ENCODE measurements at regions not wholly inside any gene's neighbourhood (a gene's known extent, or its start where the extent isn't known, plus 50 kb on each side); places are given as distances from the start of the nearest gene placed in this dataset.

GRCh38 chr13:92966341-92966740 is 260.3 kb upstream of the GPC6 start:
- H3K9ac ChIP-seq (ENCODE audit: low read length): no peak overlapping the region
- no peaks in the 10 kb centered on the region for H4K20me1 ChIP-seq (ENCODE audit: low read length)
- ChIA-PET CTCF (no interaction called here), POLR2A (ENCODE audit: unreplicated experiment) (no interaction called here)
- intact Hi-C loops (cut with micrococcal nuclease): no loop called here
- BruUV-seq (replicated peaks): no TSS peak
- TF ChIP-seq CTCF (conservative IDR thresholded peaks at IDR 0.05; ENCODE audit: low read depth, low read length) (no peak), EZH2 (IDR thresholded peaks at IDR 0.05; ENCODE audit: low read length, unreplicated experiment) (no peak), EZH2phosphoT487 (IDR thresholded peaks at IDR 0.05; ENCODE audit: borderline replicate concordance, low read length) (no peak)
- no peaks in the 10 kb centered on the region for H3K36me3 ChIP-seq (ENCODE audit: low read depth, low read length)
- no peak overlapping the region for H2AFZ ChIP-seq (ENCODE audit: low read length)
- no peak overlapping the region for H3K4me3 ChIP-seq (ENCODE audit: low read length)
- H3K27me3 ChIP-seq (ENCODE audit: low read length): no peaks in the 10 kb centered on the region
- no peak overlapping the region for H3K27ac ChIP-seq (ENCODE audit: low read length)
- H3K4me2 ChIP-seq (ENCODE audit: low read length): no peak overlapping the region
- H3K9me3 ChIP-seq (ENCODE audit: low read length): no peaks in the 10 kb centered on the region
- DNase-seq: no peak
- no peaks in the 10 kb centered on the region for H3K79me2 ChIP-seq (ENCODE audit: low read length)
- H3K4me1 ChIP-seq (ENCODE audit: insufficient read depth, low read length): no peaks in the 10 kb centered on the region
- no peaks in the 10 kb centered on the region for H3K9me2 ChIP-seq (replicated peaks; ENCODE audit: low read length)
- no peaks in the 10 kb centered on the region for H3F3A ChIP-seq (ENCODE audit: low read length, unreplicated experiment)
- no peak for ATAC-seq

DNA sequence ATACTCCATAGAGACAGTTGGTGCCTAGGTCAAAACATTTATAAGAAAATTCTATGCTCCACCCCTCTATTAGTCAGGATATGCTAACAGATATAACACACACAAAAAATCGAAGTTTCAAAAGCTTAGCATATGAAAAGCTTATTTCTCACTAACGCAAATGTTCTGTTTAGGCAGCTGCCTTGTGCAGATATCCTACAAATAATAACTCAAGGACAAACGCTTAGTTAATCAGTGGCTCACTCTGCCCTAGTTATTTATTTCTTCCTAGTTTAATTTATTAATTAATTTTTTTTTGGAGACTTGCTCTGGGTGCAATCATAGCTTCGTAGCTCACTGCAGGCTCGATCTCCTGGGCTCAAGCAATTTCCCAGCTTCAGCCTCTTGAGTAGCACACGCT is 259.7 kb upstream of the GPC6 start:
- ATAC-seq: no peak
- Histone ChIP-seq H3K27ac (ENCODE audit: low read length) (no peak overlapping the region), H3K79me2 (ENCODE audit: low read length) (no peaks in the 10 kb centered on the region), H3K27me3 (ENCODE audit: low read length) (no peaks in the 10 kb centered on the region), H4K20me1 (ENCODE audit: low read length) (no peaks in the 10 kb centered on the region), H3K4me1 (ENCODE audit: insufficient read depth, low read length) (no peaks in the 10 kb centered on the region), H3F3A (ENCODE audit: low read length, unreplicated experiment) (no peaks in the 10 kb centered on the region), H3K9me3 (ENCODE audit: low read length) (no peaks in the 10 kb centered on the region), H3K36me3 (ENCODE audit: low read depth, low read length) (no peaks in the 10 kb centered on the region), H3K9me2 (replicated peaks; ENCODE audit: low read length) (no peaks in the 10 kb centered on the region), H3K9ac (ENCODE audit: low read length) (no peak overlapping the region), H2AFZ (ENCODE audit: low read length) (no peak overlapping the region), H3K4me3 (ENCODE audit: low read length) (no peak overlapping the region), H3K4me2 (ENCODE audit: low read length) (no peak overlapping the region)
- ChIA-PET POLR2A (ENCODE audit: unreplicated experiment) (no interaction called here), CTCF (no interaction called here)
- DNase-seq: no peak
- intact Hi-C loops (cut with micrococcal nuclease): no loop called here
- TF ChIP-seq EZH2phosphoT487 (IDR thresholded peaks at IDR 0.05; ENCODE audit: borderline replicate concordance, low read length) (no peak), EZH2 (IDR thresholded peaks at IDR 0.05; ENCODE audit: low read length, unreplicated experiment) (no peak), CTCF (conservative IDR thresholded peaks at IDR 0.05; ENCODE audit: low read depth, low read length) (no peak)
- BruUV-seq (replicated peaks): no TSS peak

DNA sequence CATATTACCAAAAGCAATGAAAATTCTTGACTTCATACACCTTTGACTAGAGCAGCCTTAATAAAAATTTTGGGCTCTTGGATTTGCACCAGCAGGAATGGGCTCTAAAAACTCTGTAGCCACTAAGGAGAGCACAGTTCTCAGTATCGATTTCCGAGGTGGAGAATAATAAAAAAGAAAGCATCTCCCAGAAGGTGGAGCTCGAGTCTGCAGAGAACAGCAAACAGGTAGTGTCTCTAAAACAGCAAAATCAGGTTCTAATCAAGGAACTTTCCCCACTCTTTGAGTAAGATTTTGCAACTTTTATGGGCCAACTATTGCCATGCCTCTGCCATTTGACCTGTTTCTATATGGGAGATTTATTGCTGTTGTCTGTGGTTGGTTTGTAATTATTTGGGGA is 258.7 kb upstream of the GPC6 start:
- no peak overlapping the region for H2AFZ ChIP-seq (ENCODE audit: low read length)
- H3K4me1 ChIP-seq (ENCODE audit: insufficient read depth, low read length): no peaks in the 10 kb centered on the region
- POLR2A ChIA-PET (ENCODE audit: unreplicated experiment): no interaction called here
- H3K79me2 ChIP-seq (ENCODE audit: low read length): no peaks in the 10 kb centered on the region
- peak; percentile 38; the same call in 1 of the 2 replicates for ATAC-seq
- H3K36me3 ChIP-seq (ENCODE audit: low read depth, low read length): no peaks in the 10 kb centered on the region
- no peak overlapping the region for H3K27ac ChIP-seq (ENCODE audit: low read length)
- H3K9me3 ChIP-seq (ENCODE audit: low read length): no peaks in the 10 kb centered on the region
- H3K4me2 ChIP-seq (ENCODE audit: low read length): no peak overlapping the region
- no peaks in the 10 kb centered on the region for H3F3A ChIP-seq (ENCODE audit: low read length, unreplicated experiment)
- H3K27me3 ChIP-seq (ENCODE audit: low read length): no peaks in the 10 kb centered on the region
- TF ChIP-seq CTCF (conservative IDR thresholded peaks at IDR 0.05; ENCODE audit: low read depth, low read length) (peak; percentile 56), EZH2 (IDR thresholded peaks at IDR 0.05; ENCODE audit: low read length, unreplicated experiment) (no peak)
- no TSS peak for BruUV-seq (replicated peaks)
- H3K9me2 ChIP-seq (replicated peaks; ENCODE audit: low read length): no peaks in the 10 kb centered on the region
- H3K4me3 ChIP-seq (ENCODE audit: low read length): no peak overlapping the region
- peak; percentile 40 for DNase-seq
- CTCF ChIA-PET: interaction anchor here (0.6 kb wide), 1 partner anchor 1394 kb away, joined by 4 read pairs; no protein-coding TSS in a partner anchor
- intact Hi-C loops (cut with micrococcal nuclease): loop anchor here (1.0 kb wide), 1 partner anchor 260 kb away; no protein-coding TSS in a partner anchor
- no peak overlapping the region for H3K9ac ChIP-seq (ENCODE audit: low read length)
- H4K20me1 ChIP-seq (ENCODE audit: low read length): no peaks in the 10 kb centered on the region

All from PC-3 (cell line).